HCT116 (cell line): ENCODE measurements at regions not wholly inside any gene's neighbourhood (a gene's known extent, or its start where the extent isn't known, plus 50 kb on each side); places are given as distances from the start of the nearest gene placed in this dataset.

Experiments used
- ATAC-seq: fragments of 200-7000 bp; cut with Tn5 transposase; 2 replicates; pipeline ENCODE4 v1.9.1; 2020; ENCODE audit warnings: mild to moderate bottlenecking, moderate library complexity
- BruUV-seq: library from RNA; stranded (reverse); fragments of 400-500 nt; replicated peaks from 2 replicates; lab custom pipeline; 2021; lab: Mats Ljungman, UMichigan
- CTCF ChIA-PET: fragments of 300-600 bp; sonication (Branson Sonifier 250); formaldehyde crosslinking; loops from one replicate; lab custom pipeline; 2021; ENCODE audit warnings: antibody characterized with exemption; lab: Charles Lee
- POLR2A ChIA-PET: fragments of 300-600, 350-600 bp; sonication (Branson Sonifier 250); formaldehyde crosslinking; loops from one replicate; lab custom pipeline; 2021; ENCODE audit warnings: antibody characterized with exemption; lab: Charles Lee
- RAD21 ChIA-PET, 2 experiments: fragments of 300-600 bp; sonication (Branson Sonifier 250); formaldehyde crosslinking; loops; one replicate each; lab custom pipeline; 2023; ENCODE audit warnings: low total read pairs in 2 of 2; ENCODE audit not compliant: uncharacterized antibody in 2 of 2, unreplicated experiment in 2 of 2, low non-redundant PET in 1 of 2; lab: Charles Lee
- DNase-seq: peaks from one replicate; pipeline ENCODE4 v3.0.0-alpha.2; 2010; ENCODE audit warnings: low read depth, low spot score
- H2AFZ ChIP-seq: fragments of 200-600 bp; shearing (Covaris generic), sonication (generic); 2 replicates; pipeline ENCODE4 v1.6.1; 2017; ENCODE audit warnings: low read depth, mixed run types, mixed read lengths, antibody characterized with exemption, low read length; ENCODE audit not compliant: poor library complexity, severe bottlenecking
- H3K27ac ChIP-seq: 2 replicates; pipeline ENCODE4 v1.5.1; 2012; ENCODE audit warnings: low read depth, low read length
- H3K27me3 ChIP-seq: fragments of 200-600 bp; sonication (generic); 2 replicates; pipeline ENCODE4 v1.6.1; 2016; ENCODE audit warnings: mixed run types, low read length, mixed read lengths; ENCODE audit not compliant: insufficient read depth
- H3K36me3 ChIP-seq, 2 experiments: fragments of 200-500 bp in 1 of 2; fragments of 200-600 bp in 1 of 2; sonication (Bioruptor generic) in 1 of 2; sonication (generic) in 1 of 2; 2 replicates each; pipeline versions ENCODE4 v1.5.1 to v1.6.1; 2014 to 2016; ENCODE audit warnings: low read length in 2 of 2, inconsistent platforms in 1 of 2, mixed read lengths in 1 of 2, mixed run types in 1 of 2; ENCODE audit not compliant: insufficient read depth in 2 of 2, control insufficient read depth in 1 of 2
- H3K4me1 ChIP-seq, 2 experiments: fragments of 200-600 bp in 1 of 2; sonication (generic) in 1 of 2; 2 replicates each; pipeline versions ENCODE4 v1.5.1 to v1.6.1; 2012 to 2017; ENCODE audit warnings: low read length in 2 of 2, inconsistent platforms in 1 of 2, mild to moderate bottlenecking in 1 of 2, mixed read lengths in 1 of 2, mixed run types in 1 of 2, moderate library complexity in 1 of 2; ENCODE audit not compliant: insufficient read depth in 2 of 2, control insufficient read depth in 1 of 2
- H3K4me2 ChIP-seq: fragments of 200-600 bp; sonication (generic); 2 replicates; pipeline ENCODE4 v1.6.1; 2017; ENCODE audit warnings: mixed run types, low read length, mixed read lengths
- H3K4me3 ChIP-seq, 2 experiments: fragments of 200-600 bp in 1 of 2; sonication (generic) in 1 of 2; replicated peaks in 1 of 2; 2 replicates each; pipeline ENCODE4 v1.5.1; 2011 to 2016; ENCODE audit warnings: low read length in 2 of 2, control low read depth in 1 of 2, low read depth in 1 of 2, mild to moderate bottlenecking in 1 of 2, mixed read lengths in 1 of 2, mixed run types in 1 of 2
- H3K79me2 ChIP-seq: fragments of 200-600 bp; sonication (generic); 2 replicates; pipeline ENCODE4 v1.6.1; 2017; ENCODE audit warnings: mild to moderate bottlenecking, mixed run types, low read length, moderate library complexity, mixed read lengths; ENCODE audit not compliant: insufficient read depth
- H3K9ac ChIP-seq: fragments of 200-600 bp; sonication (generic); 2 replicates; pipeline ENCODE4 v1.6.1; 2016; ENCODE audit warnings: low read length, mixed read lengths
- H3K9me2 ChIP-seq: fragments of 200-600 bp; sonication (generic), shearing (Covaris generic); 2 replicates; pipeline ENCODE4 v1.6.1; 2017; ENCODE audit warnings: mixed run types, mild to moderate bottlenecking, moderate library complexity; ENCODE audit not compliant: insufficient read depth
- H3K9me3 ChIP-seq, 2 experiments: fragments of 200-500 bp in 1 of 2; fragments of 200-600 bp in 1 of 2; sonication (Bioruptor generic) in 1 of 2; sonication (generic) in 1 of 2; 2 replicates each; pipeline ENCODE4 v1.6.1; 2014 to 2017; ENCODE audit warnings: low read length in 2 of 2, mixed read lengths in 2 of 2, inconsistent platforms in 1 of 2, low read depth in 1 of 2, mild to moderate bottlenecking in 1 of 2, mixed run types in 1 of 2, moderate library complexity in 1 of 2; ENCODE audit not compliant: control insufficient read depth in 1 of 2, insufficient read depth in 1 of 2
- H4K20me1 ChIP-seq: fragments of 200-600 bp; sonication (generic), shearing (Covaris generic); 2 replicates; pipeline ENCODE4 v1.6.1; 2017; ENCODE audit warnings: mixed run types, mild to moderate bottlenecking, moderate library complexity; ENCODE audit not compliant: insufficient read depth
- CEBPB ChIP-seq: IDR thresholded peaks from 2 replicates; pipeline ENCODE4 v1.6.1; 2012; ENCODE audit warnings: low read depth
- EZH2 ChIP-seq: fragments of 200-600 bp; sonication (generic); IDR thresholded peaks from 2 replicates; pipeline ENCODE4 v1.6.1; 2017; ENCODE audit warnings: antibody characterized with exemption, mixed run types
- JUND ChIP-seq: IDR thresholded peaks from 2 replicates; pipeline ENCODE4 v1.6.1; 2012
- SIN3A ChIP-seq: IDR thresholded peaks from 2 replicates; pipeline ENCODE4 v1.6.1; 2012; ENCODE audit warnings: low read depth
- SRF ChIP-seq: IDR thresholded peaks from 2 replicates; pipeline ENCODE4 v1.6.1; 2012; ENCODE audit warnings: low read depth
- ZFX ChIP-seq: fragments of 450-650 bp; IDR thresholded peaks from 2 replicates; pipeline ENCODE4 v1.6.1; 2017
- intact Hi-C: fragments of 100-400 bp; cut with micrococcal nuclease; formaldehyde crosslinking; loops from 2 replicates; pipeline ENCODE4 v1.10.0; 2022
- TF ChIP-seq, protein P1 (sequence below): IDR thresholded peaks from 2 replicates; pipeline ENCODE4 v1.6.1; 2012; ENCODE audit warnings: low read depth
- TF ChIP-seq, protein P2 (sequence below), 3 experiments: fragments of 200-600 bp in 1 of 3; sonication (generic) in 1 of 3; IDR thresholded peaks in 2 of 3; conservative IDR thresholded peaks in 1 of 3; 2 replicates each; pipeline ENCODE4 v1.5.1; 2012 to 2017; ENCODE audit warnings: low read depth in 2 of 3, low read length in 2 of 3, antibody characterized with exemption in 1 of 3, borderline replicate concordance in 1 of 3, control low read depth in 1 of 3, mild to moderate bottlenecking in 1 of 3, mixed read lengths in 1 of 3, mixed run types in 1 of 3, moderate library complexity in 1 of 3; ENCODE audit not compliant: insufficient read depth in 1 of 3

DNA sequence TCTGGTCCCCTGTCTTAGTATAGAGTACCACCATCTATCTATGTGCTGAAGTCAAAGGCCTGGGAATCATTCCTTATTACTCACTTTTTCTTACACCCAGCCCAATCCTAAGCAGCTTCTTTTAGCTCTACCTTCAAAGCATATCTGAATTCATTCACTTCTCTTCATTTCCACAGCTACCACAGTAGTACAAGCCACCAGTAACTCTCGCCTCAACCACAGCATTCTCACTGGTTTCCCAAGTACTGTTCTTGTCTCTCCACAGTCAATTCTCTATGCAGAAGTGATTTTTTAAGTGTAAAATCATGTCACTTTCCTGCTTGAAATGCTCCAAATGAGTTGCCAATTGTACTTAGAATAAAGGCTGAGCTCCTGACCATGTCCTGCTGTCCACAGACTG, 401.7 kb downstream of the OXSM start (continued):
- TF ChIP-seq, protein P1, sequence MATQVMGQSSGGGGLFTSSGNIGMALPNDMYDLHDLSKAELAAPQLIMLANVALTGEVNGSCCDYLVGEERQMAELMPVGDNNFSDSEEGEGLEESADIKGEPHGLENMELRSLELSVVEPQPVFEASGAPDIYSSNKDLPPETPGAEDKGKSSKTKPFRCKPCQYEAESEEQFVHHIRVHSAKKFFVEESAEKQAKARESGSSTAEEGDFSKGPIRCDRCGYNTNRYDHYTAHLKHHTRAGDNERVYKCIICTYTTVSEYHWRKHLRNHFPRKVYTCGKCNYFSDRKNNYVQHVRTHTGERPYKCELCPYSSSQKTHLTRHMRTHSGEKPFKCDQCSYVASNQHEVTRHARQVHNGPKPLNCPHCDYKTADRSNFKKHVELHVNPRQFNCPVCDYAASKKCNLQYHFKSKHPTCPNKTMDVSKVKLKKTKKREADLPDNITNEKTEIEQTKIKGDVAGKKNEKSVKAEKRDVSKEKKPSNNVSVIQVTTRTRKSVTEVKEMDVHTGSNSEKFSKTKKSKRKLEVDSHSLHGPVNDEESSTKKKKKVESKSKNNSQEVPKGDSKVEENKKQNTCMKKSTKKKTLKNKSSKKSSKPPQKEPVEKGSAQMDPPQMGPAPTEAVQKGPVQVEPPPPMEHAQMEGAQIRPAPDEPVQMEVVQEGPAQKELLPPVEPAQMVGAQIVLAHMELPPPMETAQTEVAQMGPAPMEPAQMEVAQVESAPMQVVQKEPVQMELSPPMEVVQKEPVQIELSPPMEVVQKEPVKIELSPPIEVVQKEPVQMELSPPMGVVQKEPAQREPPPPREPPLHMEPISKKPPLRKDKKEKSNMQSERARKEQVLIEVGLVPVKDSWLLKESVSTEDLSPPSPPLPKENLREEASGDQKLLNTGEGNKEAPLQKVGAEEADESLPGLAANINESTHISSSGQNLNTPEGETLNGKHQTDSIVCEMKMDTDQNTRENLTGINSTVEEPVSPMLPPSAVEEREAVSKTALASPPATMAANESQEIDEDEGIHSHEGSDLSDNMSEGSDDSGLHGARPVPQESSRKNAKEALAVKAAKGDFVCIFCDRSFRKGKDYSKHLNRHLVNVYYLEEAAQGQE = no peak
- TF ChIP-seq SIN3A = no peak
- no peak for TF ChIP-seq ZFX
- TF ChIP-seq, all 23 proteins: peak for 0

DNA sequence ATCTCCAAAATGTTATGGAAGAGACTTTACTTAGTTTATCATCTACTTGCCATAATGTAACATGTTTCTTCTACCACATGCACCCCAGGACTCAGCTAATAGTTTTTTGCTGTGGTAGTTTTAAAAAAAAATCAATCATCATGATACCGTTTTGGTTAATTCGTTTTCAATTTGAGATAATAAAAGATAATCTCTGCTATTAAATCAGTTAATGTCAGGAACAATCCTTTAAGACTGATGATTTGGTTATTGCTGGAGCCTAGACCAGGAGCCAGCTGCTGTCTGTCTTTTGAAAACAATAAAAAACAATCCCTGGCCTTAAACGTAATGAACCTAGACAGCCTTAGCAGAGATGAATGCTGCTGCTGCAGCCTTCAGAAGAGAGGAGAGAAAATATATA, 403.7 kb downstream of the OXSM start:
- H3K27me3 ChIP-seq = no peaks in the 10 kb centered on the region
- no peaks in the 10 kb centered on the region; a peak in 1 of 4 replicates for H3K9me3 ChIP-seq
- no peak for ATAC-seq
- POLR2A ChIA-PET = no interaction called here
- H3K9ac ChIP-seq = no peak overlapping the region
- H3K9me2 ChIP-seq = no peaks in the 10 kb centered on the region
- no peaks in the 10 kb centered on the region for H3K4me1 ChIP-seq
- CTCF ChIA-PET = no interaction called here
- H4K20me1 ChIP-seq = no peaks in the 10 kb centered on the region
- TF ChIP-seq, protein P2, sequence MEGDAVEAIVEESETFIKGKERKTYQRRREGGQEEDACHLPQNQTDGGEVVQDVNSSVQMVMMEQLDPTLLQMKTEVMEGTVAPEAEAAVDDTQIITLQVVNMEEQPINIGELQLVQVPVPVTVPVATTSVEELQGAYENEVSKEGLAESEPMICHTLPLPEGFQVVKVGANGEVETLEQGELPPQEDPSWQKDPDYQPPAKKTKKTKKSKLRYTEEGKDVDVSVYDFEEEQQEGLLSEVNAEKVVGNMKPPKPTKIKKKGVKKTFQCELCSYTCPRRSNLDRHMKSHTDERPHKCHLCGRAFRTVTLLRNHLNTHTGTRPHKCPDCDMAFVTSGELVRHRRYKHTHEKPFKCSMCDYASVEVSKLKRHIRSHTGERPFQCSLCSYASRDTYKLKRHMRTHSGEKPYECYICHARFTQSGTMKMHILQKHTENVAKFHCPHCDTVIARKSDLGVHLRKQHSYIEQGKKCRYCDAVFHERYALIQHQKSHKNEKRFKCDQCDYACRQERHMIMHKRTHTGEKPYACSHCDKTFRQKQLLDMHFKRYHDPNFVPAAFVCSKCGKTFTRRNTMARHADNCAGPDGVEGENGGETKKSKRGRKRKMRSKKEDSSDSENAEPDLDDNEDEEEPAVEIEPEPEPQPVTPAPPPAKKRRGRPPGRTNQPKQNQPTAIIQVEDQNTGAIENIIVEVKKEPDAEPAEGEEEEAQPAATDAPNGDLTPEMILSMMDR (IDR thresholded peaks at IDR 0.05 in 2 of 3, conservative IDR thresholded peaks at IDR 0.05 in 1 of 3; ENCODE audit: borderline replicate concordance in 1 of 3, insufficient read depth in 1 of 3, low read depth in 2 of 3, low read length in 2 of 3) = no peak
- TF ChIP-seq SRF (no peak), EZH2 (no peak), JUND (no peak), CEBPB (no peak)
- TF ChIP-seq, all 23 proteins: peak for 0
- DNase-seq = no peak
- intact Hi-C loops = no loop called here
- H3K79me2 ChIP-seq = no peaks in the 10 kb centered on the region
- H2AFZ ChIP-seq = no peak overlapping the region
- no peak overlapping the region for H3K4me2 ChIP-seq
- no peak overlapping the region for H3K27ac ChIP-seq
- no peaks in the 10 kb centered on the region for H3K36me3 ChIP-seq
- no peak overlapping the region for H3K4me3 ChIP-seq
- RAD21 ChIA-PET = no interaction called here
- no TSS peak for BruUV-seq
